C4-2B (cell line): ENCODE measurements at regions not wholly inside any gene's neighbourhood (a gene's known extent, or its start where the extent isn't known, plus 50 kb on each side); places are given as distances from the start of the nearest gene placed in this dataset.

Experiments used
- H3K27ac ChIP-seq: fragments of 450-650 bp; 2 replicates; pipeline ENCODE4 v1.5.1; 2017
- ZFX ChIP-seq: fragments of 450-650 bp; IDR thresholded peaks from 2 replicates; pipeline ENCODE4 v1.6.1; 2017
- TF ChIP-seq, protein P1 (sequence below): fragments of 450-650 bp; conservative IDR thresholded peaks from 2 replicates; pipeline ENCODE4 v1.5.1; 2017; ENCODE audit warnings: mild to moderate bottlenecking

DNA sequence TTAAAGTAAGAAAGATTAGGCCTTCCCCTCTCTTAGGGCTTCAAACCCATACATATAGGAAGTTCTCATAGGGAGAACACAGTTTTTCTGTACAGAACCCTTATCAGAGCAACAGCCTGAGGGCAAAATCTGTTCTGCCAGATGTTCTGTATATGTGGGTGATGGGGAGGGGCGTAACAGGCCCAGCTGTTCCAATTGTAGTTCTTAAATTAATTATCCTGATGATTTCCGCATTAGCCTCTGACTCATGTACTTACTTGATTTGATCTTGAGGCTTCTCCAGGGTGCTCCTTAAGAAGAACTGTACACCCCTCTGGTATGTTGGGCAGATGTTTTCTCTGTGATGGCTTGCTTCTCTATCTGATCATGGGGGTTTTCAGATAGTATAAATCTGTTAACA is 123.1 kb upstream of the C11orf87 start:
- no peak overlapping the region for H3K27ac ChIP-seq
- TF ChIP-seq ZFX = no peak
- TF ChIP-seq, protein P1, sequence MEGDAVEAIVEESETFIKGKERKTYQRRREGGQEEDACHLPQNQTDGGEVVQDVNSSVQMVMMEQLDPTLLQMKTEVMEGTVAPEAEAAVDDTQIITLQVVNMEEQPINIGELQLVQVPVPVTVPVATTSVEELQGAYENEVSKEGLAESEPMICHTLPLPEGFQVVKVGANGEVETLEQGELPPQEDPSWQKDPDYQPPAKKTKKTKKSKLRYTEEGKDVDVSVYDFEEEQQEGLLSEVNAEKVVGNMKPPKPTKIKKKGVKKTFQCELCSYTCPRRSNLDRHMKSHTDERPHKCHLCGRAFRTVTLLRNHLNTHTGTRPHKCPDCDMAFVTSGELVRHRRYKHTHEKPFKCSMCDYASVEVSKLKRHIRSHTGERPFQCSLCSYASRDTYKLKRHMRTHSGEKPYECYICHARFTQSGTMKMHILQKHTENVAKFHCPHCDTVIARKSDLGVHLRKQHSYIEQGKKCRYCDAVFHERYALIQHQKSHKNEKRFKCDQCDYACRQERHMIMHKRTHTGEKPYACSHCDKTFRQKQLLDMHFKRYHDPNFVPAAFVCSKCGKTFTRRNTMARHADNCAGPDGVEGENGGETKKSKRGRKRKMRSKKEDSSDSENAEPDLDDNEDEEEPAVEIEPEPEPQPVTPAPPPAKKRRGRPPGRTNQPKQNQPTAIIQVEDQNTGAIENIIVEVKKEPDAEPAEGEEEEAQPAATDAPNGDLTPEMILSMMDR = no peak

DNA sequence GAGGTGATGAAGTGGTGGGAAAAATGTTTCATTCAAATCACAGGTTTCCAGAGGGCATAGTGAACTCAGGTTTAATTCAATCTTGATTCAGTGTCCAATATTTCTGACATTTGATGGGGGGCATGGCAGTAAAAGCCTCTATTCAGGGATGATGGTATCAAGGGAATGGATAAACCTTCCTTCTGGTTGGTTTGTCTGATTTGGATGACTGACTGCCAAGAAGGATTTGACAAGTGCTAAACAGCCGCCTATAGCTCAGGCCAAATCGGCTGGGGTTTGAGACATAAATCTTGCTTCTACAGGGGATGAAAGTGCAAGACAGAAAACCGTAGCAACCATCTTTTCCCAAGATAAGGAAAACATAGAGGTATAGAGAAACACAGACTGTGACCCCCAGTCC is 121.8 kb upstream of the C11orf87 start:
- no peak overlapping the region for H3K27ac ChIP-seq
- TF ChIP-seq, protein P1 = no peak
- no peak for TF ChIP-seq ZFX

DNA sequence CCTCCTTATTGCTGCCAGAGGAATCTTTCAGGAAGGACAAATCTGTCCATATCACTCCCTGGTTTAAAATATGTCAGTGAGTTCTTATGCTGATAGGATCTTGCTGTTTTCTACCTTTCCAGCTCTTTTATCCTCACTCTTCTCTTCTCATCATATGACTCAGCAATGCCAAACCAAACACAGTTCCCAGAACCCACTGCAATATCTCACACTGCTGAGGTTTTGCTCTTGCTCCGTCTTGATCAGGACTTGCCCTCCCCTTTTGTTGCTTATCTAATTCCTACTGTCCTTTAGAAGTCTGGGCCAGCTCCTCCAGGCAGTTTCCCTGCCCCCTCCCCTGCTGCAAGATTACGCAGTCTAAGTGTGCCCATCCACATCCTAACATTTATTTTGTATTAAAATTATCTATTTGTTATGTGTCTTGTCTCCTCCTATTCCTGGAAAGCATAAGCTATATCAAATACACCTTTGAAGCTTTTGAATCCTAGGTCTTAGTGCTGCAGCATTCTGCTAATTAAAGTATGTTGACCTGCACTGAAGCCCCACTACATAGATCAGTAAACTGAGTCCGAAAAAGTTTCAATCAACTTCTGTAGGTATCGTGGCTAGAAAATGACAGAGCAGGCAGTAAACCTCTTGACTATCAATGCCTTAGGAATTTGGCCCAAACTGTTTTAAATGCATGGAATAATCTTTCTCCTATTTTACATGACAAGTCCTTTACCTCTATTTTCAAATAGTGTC is 119.2 kb upstream of the C11orf87 start:
- TF ChIP-seq ZFX = no peak
- TF ChIP-seq, protein P1 = no peak
- H3K27ac ChIP-seq = no peak overlapping the region

DNA sequence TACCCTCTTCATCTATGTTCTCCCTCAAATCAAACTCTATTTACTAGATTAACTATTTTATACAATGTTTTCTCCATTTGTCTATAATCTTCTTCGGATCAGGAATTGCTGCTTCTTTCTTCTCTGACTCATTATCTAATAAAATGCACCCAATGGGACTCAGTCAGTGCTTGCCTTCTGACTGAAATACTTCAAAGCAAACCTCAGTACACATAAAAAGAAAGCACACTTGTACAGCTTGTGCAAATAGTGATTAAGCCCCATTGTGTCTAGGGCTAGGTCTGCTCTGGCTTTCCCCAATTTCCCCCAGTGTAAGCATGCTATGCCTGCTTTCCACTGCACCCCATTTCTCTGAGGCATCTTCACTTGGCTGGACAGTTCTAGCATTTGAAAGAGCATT is 118.6 kb upstream of the C11orf87 start:
- no peak for TF ChIP-seq ZFX
- TF ChIP-seq, protein P1 = no peak
- no peak overlapping the region for H3K27ac ChIP-seq

DNA sequence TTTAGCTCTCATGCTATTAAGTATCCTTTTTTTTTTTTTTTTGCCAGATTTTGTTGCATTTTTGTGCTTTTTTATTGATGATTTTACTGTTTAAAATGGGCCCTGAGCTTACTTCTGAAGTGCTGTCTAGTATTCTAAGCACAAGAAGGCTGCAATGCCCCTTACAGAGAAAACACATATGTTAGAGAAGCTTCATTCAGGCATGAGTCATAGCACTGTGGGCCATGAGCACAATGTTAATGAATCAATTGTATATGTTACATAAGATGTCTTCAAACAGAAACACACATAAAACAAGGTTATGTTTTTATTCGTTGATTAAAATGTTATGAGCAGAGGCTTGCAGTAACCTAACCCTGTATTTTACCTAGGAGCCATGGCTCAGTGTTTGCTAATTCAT is 117.8 kb upstream of the C11orf87 start:
- no peak for TF ChIP-seq ZFX
- TF ChIP-seq, protein P1 = no peak
- H3K27ac ChIP-seq = no peak overlapping the region

DNA sequence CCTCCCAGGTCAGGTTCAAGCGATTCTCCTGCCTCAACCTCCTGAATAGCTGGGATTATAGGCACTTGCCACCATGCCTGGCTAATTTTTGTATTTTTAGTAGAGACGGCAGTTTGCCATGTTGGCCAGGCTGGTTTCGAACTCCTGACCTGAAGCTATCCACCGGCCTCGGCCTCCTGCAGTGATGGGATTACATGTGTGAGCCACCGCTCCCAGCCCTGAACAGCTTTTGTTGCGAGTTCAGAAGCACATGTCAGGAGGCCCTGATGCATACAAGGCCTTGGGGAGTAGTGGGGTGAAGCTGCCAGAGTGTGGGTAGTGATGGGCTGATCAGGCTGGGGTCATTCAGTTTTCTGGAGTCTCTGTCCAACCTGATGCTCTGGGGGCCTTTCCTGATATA is 117.0 kb upstream of the C11orf87 start:
- no peak overlapping the region for H3K27ac ChIP-seq
- TF ChIP-seq ZFX = no peak
- TF ChIP-seq, protein P1 = no peak

DNA sequence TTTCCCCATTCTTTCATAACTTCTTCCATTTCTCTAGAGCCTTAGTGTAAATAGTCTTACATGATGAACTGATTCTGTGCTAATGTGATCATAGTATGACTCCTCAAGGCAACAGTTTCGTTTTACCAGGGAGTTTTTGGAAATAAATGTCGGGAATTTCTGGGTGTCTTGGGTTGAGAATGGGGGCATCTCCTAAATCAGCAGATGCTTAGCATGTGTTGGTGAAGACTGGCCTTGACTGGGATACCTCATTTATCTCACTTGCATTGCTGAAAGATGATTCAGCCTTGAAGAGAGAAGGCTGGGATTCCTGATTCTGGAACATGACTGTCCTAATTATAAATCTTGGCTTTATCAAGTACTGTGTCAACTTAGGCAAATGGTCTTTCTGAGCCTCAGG is 115.7 kb upstream of the C11orf87 start:
- no peak overlapping the region for H3K27ac ChIP-seq
- TF ChIP-seq, protein P1 = no peak
- no peak for TF ChIP-seq ZFX
